Panc1 (cell line): ENCODE measurements at regions not wholly inside any gene's neighbourhood (a gene's known extent, or its start where the extent isn't known, plus 50 kb on each side); places are given as distances from the start of the nearest gene placed in this dataset.

ENCODE experiments used
- CTCF ChIP-seq: fragments of 450-650 bp; IDR thresholded peaks from 2 replicates; pipeline ENCODE4 v1.5.1; 2017; ENCODE audit warnings: mild to moderate bottlenecking
- POLR2AphosphoS5 ChIP-seq: IDR thresholded peaks from 2 replicates; pipeline ENCODE4 v1.6.1; 2012; ENCODE audit warnings: mild to moderate bottlenecking, low read depth, low read length, moderate library complexity
- SIN3A ChIP-seq: IDR thresholded peaks from 2 replicates; pipeline ENCODE4 v1.6.1; 2012; ENCODE audit warnings: low read depth, mild to moderate bottlenecking, low read length, moderate library complexity, borderline replicate concordance; ENCODE audit not compliant: insufficient read depth
- TF ChIP-seq, protein P1 (sequence below), 2 experiments: IDR thresholded peaks; 2 replicates each; pipeline ENCODE4 v1.6.1; 2011 to 2012; ENCODE audit warnings: low read depth in 2 of 2, control low read depth in 1 of 2, low read length in 1 of 2, mild to moderate bottlenecking in 1 of 2, moderate library complexity in 1 of 2; ENCODE audit not compliant: insufficient read depth in 1 of 2

GRCh38 chrX:131609480-131609879 is 65.6 kb downstream of the OR13H1 start:
- no peak for TF ChIP-seq CTCF
- no peak for TF ChIP-seq SIN3A
- no peak for TF ChIP-seq POLR2AphosphoS5
- TF ChIP-seq, protein P1, sequence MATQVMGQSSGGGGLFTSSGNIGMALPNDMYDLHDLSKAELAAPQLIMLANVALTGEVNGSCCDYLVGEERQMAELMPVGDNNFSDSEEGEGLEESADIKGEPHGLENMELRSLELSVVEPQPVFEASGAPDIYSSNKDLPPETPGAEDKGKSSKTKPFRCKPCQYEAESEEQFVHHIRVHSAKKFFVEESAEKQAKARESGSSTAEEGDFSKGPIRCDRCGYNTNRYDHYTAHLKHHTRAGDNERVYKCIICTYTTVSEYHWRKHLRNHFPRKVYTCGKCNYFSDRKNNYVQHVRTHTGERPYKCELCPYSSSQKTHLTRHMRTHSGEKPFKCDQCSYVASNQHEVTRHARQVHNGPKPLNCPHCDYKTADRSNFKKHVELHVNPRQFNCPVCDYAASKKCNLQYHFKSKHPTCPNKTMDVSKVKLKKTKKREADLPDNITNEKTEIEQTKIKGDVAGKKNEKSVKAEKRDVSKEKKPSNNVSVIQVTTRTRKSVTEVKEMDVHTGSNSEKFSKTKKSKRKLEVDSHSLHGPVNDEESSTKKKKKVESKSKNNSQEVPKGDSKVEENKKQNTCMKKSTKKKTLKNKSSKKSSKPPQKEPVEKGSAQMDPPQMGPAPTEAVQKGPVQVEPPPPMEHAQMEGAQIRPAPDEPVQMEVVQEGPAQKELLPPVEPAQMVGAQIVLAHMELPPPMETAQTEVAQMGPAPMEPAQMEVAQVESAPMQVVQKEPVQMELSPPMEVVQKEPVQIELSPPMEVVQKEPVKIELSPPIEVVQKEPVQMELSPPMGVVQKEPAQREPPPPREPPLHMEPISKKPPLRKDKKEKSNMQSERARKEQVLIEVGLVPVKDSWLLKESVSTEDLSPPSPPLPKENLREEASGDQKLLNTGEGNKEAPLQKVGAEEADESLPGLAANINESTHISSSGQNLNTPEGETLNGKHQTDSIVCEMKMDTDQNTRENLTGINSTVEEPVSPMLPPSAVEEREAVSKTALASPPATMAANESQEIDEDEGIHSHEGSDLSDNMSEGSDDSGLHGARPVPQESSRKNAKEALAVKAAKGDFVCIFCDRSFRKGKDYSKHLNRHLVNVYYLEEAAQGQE (IDR thresholded peaks at IDR 0.05; ENCODE audit: insufficient read depth in 1 of 2, low read depth in 2 of 2, low read length in 1 of 2), result no peak
